ENCODE measurements at regions not wholly inside any gene's neighbourhood (a gene's known extent, or its start where the extent isn't known, plus 50 kb on each side); places are given as distances from the start of the nearest gene placed in this dataset.

DNA sequence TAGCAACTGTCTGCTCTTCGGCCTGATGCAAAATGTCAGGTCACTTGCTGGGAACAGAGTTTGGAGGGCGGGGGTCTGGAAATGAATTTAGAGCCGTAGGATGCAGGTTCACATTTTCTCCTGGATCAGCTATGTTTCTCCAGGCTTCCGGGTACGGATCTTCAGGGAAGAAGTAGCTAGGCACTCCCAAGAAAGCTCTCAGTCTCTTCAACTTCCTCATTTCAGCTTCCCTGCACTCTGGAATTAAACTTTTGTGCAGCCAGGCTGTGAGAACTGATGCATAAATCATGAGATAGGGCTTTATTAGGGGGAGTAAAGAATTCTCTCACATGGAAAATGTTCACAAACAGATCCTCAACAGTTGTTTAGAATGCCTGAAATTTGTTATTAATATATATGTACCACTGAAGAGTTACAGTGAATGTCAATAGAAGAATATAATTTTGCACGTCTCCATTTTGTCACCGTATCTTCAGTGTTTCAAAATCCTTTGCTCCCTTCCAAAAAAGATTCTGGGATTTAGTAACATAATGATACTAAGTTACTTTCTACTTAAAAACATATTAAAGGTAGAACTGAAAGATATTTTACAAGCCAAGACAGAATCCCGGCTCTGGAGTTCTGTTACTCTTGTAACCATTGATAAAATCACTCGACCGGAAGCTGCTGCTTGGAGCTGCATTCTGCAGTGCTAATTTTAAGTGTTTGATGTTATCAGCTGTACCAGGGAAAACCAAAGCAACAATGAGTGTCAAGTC is 178.5 kb upstream of the P2RY1 start (continued):
- TF ChIP-seq, protein P1, sequence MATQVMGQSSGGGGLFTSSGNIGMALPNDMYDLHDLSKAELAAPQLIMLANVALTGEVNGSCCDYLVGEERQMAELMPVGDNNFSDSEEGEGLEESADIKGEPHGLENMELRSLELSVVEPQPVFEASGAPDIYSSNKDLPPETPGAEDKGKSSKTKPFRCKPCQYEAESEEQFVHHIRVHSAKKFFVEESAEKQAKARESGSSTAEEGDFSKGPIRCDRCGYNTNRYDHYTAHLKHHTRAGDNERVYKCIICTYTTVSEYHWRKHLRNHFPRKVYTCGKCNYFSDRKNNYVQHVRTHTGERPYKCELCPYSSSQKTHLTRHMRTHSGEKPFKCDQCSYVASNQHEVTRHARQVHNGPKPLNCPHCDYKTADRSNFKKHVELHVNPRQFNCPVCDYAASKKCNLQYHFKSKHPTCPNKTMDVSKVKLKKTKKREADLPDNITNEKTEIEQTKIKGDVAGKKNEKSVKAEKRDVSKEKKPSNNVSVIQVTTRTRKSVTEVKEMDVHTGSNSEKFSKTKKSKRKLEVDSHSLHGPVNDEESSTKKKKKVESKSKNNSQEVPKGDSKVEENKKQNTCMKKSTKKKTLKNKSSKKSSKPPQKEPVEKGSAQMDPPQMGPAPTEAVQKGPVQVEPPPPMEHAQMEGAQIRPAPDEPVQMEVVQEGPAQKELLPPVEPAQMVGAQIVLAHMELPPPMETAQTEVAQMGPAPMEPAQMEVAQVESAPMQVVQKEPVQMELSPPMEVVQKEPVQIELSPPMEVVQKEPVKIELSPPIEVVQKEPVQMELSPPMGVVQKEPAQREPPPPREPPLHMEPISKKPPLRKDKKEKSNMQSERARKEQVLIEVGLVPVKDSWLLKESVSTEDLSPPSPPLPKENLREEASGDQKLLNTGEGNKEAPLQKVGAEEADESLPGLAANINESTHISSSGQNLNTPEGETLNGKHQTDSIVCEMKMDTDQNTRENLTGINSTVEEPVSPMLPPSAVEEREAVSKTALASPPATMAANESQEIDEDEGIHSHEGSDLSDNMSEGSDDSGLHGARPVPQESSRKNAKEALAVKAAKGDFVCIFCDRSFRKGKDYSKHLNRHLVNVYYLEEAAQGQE (IDR thresholded peaks at IDR 0.05; ENCODE audit: borderline replicate concordance), result peak; percentile 37; the same call in 1 of the 2 replicates
- TF ChIP-seq, protein P1 (CRISPR knock-in tag; IDR thresholded peaks at IDR 0.05; ENCODE audit: low read depth), result no peak
- TF ChIP-seq, protein P2, sequence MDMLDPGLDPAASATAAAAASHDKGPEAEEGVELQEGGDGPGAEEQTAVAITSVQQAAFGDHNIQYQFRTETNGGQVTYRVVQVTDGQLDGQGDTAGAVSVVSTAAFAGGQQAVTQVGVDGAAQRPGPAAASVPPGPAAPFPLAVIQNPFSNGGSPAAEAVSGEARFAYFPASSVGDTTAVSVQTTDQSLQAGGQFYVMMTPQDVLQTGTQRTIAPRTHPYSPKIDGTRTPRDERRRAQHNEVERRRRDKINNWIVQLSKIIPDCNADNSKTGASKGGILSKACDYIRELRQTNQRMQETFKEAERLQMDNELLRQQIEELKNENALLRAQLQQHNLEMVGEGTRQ (CRISPR knock-in tag; IDR thresholded peaks at IDR 0.05), result no peak
- TF ChIP-seq ARID1B (IDR thresholded peaks at IDR 0.05) (peak; percentile 57), BRD4 (IDR thresholded peaks at IDR 0.05) (peak; percentile 81; the same call in 1 of the 2 replicates), CXXC5 (CRISPR knock-in tag; IDR thresholded peaks at IDR 0.05) (0 out of 2 replicates have a peak, but pooled peaks have one; percentile 8), SRSF9 (IDR thresholded peaks at IDR 0.05; ENCODE audit: borderline replicate concordance, low read depth, low read length) (no peak), LEF1 (IDR thresholded peaks at IDR 0.05) (peak; percentile 57; the same call in 1 of the 2 replicates), ZNF174 (CRISPR knock-in tag; IDR thresholded peaks at IDR 0.05) (no peak), RCOR1 (IDR thresholded peaks at IDR 0.05; ENCODE audit: borderline replicate concordance in 1 of 2, low read depth in 2 of 2, low read length in 2 of 2) (peak in 1 of 2 experiments; percentile 72; a peak in 1 of 4 replicates), SMARCE1 (IDR thresholded peaks at IDR 0.05) (peak; percentile 35; the same call in 1 of the 2 replicates)
- TF ChIP-seq, protein P3, sequence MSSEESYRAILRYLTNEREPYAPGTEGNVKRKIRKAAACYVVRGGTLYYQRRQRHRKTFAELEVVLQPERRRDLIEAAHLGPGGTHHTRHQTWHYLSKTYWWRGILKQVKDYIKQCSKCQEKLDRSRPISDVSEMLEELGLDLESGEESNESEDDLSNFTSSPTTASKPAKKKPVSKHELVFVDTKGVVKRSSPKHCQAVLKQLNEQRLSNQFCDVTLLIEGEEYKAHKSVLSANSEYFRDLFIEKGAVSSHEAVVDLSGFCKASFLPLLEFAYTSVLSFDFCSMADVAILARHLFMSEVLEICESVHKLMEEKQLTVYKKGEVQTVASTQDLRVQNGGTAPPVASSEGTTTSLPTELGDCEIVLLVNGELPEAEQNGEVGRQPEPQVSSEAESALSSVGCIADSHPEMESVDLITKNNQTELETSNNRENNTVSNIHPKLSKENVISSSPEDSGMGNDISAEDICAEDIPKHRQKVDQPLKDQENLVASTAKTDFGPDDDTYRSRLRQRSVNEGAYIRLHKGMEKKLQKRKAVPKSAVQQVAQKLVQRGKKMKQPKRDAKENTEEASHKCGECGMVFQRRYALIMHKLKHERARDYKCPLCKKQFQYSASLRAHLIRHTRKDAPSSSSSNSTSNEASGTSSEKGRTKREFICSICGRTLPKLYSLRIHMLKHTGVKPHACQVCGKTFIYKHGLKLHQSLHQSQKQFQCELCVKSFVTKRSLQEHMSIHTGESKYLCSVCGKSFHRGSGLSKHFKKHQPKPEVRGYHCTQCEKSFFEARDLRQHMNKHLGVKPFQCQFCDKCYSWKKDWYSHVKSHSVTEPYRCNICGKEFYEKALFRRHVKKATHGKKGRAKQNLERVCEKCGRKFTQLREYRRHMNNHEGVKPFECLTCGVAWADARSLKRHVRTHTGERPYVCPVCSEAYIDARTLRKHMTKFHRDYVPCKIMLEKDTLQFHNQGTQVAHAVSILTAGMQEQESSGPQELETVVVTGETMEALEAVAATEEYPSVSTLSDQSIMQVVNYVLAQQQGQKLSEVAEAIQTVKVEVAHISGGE (CRISPR knock-in tag; IDR thresholded peaks at IDR 0.05), result 0 out of 6 replicates have a peak, but pooled peaks of 1 of the 3 experiments have one; percentile 17
- TF ChIP-seq, protein P4, sequence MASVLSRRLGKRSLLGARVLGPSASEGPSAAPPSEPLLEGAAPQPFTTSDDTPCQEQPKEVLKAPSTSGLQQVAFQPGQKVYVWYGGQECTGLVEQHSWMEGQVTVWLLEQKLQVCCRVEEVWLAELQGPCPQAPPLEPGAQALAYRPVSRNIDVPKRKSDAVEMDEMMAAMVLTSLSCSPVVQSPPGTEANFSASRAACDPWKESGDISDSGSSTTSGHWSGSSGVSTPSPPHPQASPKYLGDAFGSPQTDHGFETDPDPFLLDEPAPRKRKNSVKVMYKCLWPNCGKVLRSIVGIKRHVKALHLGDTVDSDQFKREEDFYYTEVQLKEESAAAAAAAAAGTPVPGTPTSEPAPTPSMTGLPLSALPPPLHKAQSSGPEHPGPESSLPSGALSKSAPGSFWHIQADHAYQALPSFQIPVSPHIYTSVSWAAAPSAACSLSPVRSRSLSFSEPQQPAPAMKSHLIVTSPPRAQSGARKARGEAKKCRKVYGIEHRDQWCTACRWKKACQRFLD (CRISPR knock-in tag; IDR thresholded peaks at IDR 0.05), result 0 out of 2 replicates have a peak, but pooled peaks have one; percentile 58

Measured in K562 (cell line).